ENCODE measurements at regions not wholly inside any gene's neighbourhood (a gene's known extent, or its start where the extent isn't known, plus 50 kb on each side); places are given as distances from the start of the nearest gene placed in this dataset.

GRCh38 chr12:3990501-3991280, 117.5 kb upstream of the PARP11 start:
- POLR2A ChIA-PET: no interaction called here
- TF ChIP-seq CTCF (IDR thresholded peaks at IDR 0.05; ENCODE audit: control extremely low read depth, extremely low read depth, low read depth, missing control alignments): no peak

GRCh38 chr12:3989218-3989550, 116.0 kb upstream of the PARP11 start:
- POLR2A ChIA-PET: no interaction called here
- CTCF ChIA-PET: interaction anchor here (0.8 to 3.3 kb wide), 7 partner anchors 9 to 288 kb away, joined by 3 to 15 read pairs (median 3); no protein-coding TSS in a partner anchor
- DNase-seq (ENCODE audit: extremely low spot score): no peak
- no peak for TF ChIP-seq CTCF (IDR thresholded peaks at IDR 0.05; ENCODE audit: control extremely low read depth, extremely low read depth, low read depth, missing control alignments)

More at GRCh38 chr12:3990501-3991280, 117.5 kb upstream of the PARP11 start:
- CTCF ChIA-PET: interaction anchor here (1.2 to 10.9 kb wide), 6 partner anchors 12 to 288 kb away, joined by 3 to 128 read pairs (median 4); no protein-coding TSS in a partner anchor
- no peak for DNase-seq (ENCODE audit: extremely low spot score)

- peak; percentile 58 for DNase-seq (ENCODE audit: extremely low spot score)
- ChIA-PET CTCF (interaction anchor here (0.8 to 3.3 kb wide), 7 partner anchors 9 to 289 kb away, joined by 3 to 15 read pairs (median 3); no protein-coding TSS in a partner anchor), POLR2A (no interaction called here)
- TF ChIP-seq CTCF (IDR thresholded peaks at IDR 0.05; ENCODE audit: control extremely low read depth, extremely low read depth, low read depth, missing control alignments): no peak
These were observed 115.5 kb upstream of the PARP11 start for GRCh38 chr12:3988519-3989217.

GRCh38 chr12:3987571-3987970, 114.4 kb upstream of the PARP11 start:
- ChIA-PET CTCF (interaction anchor here (0.6 to 3.3 kb wide), 4 partner anchors 11 to 290 kb away, joined by 3 to 15 read pairs (median 9); no protein-coding TSS in a partner anchor), POLR2A (interaction anchor here (0.6 kb wide), 1 partner anchor 436 kb away, joined by 9 read pairs; no protein-coding TSS in a partner anchor)
- no peak for TF ChIP-seq CTCF (IDR thresholded peaks at IDR 0.05; ENCODE audit: control extremely low read depth, extremely low read depth, low read depth, missing control alignments)
- DNase-seq (ENCODE audit: extremely low spot score): no peak

- ChIA-PET CTCF (interaction anchor here (0.9 kb wide), 1 partner anchor 9 kb away, joined by 3 read pairs; no protein-coding TSS in a partner anchor), POLR2A (no interaction called here)
- TF ChIP-seq CTCF (IDR thresholded peaks at IDR 0.05; ENCODE audit: control extremely low read depth, extremely low read depth, low read depth, missing control alignments): no peak
These were observed 107.5 kb upstream of the PARP11 start for GRCh38 chr12:3980504-3981272.

GRCh38 chr12:3977621-3978020, 104.4 kb upstream of the PARP11 start:
- no peak for TF ChIP-seq CTCF (IDR thresholded peaks at IDR 0.05; ENCODE audit: control extremely low read depth, extremely low read depth, low read depth, missing control alignments)
- ChIA-PET CTCF (no interaction called here), POLR2A (no interaction called here)
- DNase-seq (ENCODE audit: extremely low spot score): no peak

More at GRCh38 chr12:3980504-3981272, 107.5 kb upstream of the PARP11 start:
- DNase-seq (ENCODE audit: extremely low spot score): no peak

All from GM10248 (cell line).